Superior temporal gyrus (tissue), 1 donor: ENCODE measurements at regions not wholly inside any gene's neighbourhood (a gene's known extent, or its start where the extent isn't known, plus 50 kb on each side); places are given as distances from the start of the nearest gene placed in this dataset.
"Not testable (repeated sequence)": the region's sequence is repeated elsewhere in the genome, so short reads cannot be mapped to it uniquely, and the experiment has no call there.

ENCODE experiments used
- DNase-seq: peaks from one replicate; pipeline ENCODE4 v3.0.0-alpha.2; 2016; ENCODE audit errors: extremely low spot score

DNA sequence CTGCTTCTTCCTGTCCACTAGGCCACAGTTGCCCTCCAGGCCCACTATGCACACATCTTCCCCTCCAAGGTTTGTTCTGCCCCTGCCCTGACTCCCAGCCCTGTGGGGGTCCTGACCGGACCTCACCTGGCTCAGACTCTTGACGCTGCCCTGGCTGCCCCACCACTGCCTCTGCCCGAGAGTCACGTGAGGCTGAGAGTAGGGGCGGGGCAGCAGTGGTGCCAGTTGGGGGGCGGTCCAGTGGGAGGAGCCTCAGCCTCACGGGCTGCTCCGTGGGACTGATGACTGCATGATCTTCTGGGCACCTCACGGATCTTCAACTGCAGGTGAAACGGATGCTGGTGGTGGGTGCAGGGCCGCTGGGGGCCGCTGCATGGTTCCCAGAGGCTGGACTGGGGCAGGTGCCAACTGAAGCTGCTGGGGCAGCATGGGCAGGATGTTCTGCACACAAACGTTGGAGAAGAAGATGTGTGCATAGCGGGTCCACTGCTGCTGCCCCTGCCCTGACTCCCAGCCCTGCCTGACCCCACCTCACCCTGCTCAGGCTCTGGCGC, 77.6 kb downstream of the HHIPL2 start:
- not testable (repeated sequence) for DNase-seq

DNA sequence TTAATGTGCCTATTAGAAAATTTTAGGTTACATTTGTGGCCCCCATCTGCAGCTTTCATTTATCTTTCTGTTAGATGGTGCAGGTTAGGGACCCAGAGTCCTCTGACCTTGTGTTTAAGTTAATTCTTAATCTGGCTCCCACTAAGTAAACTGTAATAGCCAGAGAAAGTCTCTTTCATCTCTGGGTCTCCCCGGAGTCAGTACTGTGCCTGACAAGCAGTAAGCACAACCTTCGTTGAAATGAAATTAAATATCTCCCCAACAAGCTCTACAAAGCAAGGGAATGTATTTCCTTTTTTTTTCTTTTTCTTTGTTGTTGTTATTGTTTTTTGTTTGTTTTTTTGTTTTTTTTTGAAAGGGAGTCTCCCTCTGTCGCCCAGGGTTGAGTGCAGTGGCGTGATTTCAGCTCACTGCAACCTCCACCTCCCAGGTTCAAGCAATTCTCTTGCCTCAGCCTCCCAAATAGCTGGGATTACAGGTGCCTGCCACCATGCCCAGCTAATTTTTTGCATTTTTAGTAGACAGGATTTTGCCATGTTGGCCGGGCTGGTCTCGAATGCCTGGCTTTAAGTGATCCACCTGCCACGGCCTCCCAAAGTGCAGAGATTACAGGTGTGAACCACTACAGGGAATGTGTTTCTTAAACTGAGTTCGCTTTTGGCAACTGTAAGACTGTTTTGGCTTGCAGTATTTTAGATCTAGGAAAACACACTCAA, 81.6 kb downstream of the HHIPL2 start:
- DNase-seq, result peak; percentile 14

DNA sequence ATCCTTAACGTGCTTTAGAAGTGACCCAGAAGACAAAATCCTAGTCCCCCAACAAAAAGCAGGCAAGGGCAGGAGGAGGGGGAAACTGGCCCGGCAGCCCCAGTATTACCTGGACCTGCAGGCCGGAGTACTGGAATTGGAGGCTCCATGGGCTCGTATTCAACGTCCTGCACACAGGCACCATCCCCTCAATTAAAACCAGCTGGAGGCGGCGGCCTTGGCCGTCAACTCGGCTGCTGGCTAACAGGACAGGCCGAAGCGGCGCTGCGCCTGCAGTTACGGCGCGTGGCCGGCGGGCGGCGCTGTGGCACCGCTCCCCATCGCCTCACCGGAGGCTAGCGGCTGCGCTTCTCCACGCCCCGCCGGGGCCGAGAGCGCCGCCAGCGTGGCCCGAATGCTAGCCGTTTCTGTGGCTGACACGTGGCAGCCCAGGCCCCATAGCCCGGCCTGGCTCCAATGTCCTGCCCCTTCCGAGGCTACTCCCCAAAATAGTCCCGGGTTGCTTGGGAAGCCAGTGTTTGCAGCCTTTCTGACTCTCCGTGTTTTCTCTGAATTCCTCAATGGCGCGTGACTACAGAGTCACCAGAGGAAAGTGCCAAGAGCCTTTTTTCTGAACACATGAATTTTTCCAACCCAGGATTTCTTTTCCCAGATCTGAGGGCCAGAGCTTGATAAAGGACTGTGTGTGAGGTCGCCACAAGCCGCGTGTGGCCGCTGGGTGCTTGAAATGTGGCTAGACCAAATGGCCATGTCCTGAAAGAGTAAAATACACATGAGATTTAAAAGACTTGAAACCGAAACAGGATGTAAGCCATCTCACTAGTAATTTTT, 82.5 kb downstream of the HHIPL2 start:
- peak; percentile 90 for DNase-seq

DNA sequence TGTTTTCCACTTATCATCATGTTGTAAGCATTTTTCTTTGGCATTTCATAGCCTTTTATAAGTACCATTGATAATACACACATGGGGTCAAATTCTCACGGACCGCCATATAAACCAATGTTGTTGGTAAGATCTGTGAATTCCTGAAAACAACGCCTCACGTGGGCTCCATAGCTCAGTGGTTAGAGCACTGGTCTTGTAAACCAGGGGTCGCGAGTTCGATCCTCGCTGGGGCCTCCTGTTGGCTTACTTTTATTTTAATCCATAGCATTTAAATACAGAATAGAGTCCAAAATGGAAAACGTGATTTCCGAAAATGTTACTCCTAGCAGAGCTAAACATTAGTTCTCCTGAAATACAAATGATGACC, 83.1 kb downstream of the HHIPL2 start:
- DNase-seq, result peak; percentile 82

DNA sequence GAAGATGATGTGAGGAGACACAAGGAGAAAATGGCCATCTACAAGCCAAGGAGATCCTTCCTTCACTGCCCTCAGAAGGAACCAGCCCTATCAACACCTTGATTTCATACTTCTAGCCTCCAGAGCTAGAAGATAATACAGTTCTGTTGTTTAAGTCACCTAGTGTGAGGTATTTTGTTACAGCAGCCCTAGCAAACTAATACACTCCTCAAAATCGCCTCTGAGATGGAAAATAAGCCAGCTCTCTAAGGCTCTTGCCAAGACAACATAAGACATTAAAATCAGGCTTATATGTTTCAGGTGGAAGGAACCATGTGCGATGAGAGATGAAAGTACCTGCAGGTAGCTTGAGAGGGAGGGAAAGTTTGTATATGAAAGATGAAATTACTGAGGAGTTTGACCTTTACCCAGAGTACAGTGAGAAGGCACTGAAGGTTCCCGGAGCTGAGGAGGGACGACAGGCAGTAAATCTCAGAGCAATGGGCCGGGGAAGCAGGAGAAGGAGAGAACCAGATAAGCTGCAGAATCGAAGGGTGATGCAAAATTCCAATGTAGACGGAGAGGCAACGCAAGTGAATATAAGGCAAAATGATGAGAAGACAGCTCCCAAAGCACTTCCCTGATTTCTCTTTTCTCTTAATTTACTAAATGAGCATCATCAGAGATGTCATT, 84.7 kb downstream of the HHIPL2 start:
- no peak for DNase-seq

DNA sequence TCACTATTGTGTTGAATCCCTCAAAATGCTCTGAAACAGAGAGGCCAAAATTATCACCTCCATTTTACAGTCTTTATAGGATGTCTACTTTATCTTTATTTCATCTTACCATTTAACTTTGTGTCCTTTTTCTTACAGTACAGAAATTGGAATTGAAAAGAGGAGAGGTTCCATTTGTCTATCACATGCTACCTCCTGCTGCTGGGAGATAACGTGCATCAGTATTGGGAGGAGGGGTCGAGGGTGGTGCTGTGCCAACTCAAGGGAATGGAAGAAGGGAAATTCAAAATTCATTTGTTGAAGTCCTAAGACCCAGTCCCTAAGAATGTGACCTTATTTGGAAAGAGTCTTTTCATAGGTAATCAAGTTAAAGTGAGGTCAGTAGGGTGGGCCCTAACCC, 85.3 kb downstream of the HHIPL2 start:
- DNase-seq, result no peak

DNA sequence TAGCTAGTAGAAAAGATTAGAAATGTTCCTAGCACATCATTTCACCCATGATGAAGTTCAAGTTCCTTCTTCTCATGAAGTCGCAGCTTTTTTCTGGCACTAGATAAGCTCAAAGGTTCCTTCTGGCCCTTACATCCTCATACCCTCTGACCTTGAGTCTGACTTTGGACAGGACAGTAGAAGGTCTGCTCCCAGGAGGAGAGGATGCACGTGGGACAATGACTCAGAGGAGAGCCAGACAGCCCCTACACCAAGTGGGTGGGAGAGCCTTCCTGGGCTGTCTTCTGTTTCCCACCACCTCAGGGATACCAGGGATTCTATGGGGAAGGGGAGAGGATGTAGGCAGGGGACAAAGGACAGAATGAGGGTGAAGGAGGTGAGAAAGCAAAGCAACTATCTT, 86.0 kb downstream of the HHIPL2 start:
- DNase-seq, result no peak

DNA sequence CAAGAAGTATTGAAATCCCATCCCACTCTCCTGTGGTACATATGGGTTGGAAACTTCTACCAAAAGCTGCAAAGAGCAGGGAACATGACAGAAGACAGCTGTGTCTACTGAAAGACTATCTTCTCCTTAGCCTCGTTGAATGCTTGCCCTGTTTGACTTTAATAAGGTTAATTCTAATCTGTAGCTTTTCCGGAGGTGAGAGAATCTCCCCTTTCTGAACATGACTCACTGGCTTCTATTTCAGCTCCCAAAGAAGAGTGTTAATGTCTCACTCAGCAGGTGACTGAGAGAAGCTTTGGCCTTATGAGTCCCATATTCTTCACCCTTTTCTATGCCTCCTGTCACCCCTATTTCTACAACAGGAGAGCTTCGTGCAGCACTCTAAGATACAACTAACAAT, 88.3 kb downstream of the HHIPL2 start:
- no peak for DNase-seq

DNA sequence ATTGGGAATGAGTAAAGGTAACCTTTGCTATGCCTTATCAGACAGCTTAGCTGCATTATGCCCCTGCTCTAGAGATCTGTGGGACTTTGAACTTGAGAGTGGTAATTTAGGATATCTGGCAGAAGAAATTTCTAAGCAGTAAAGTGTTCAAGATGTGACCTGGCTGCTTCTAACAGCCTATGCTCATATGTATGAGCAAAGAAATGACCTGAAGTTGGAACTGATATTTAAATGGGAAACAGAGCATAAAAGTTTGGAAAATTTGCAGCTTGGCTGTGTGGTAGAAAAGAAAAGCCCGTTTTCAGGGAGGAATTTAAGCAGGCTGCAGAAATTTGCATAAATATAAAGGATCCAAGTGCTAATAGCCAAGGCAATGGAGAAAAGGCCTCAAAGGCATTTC, 90.4 kb downstream of the HHIPL2 start:
- no peak for DNase-seq

DNA sequence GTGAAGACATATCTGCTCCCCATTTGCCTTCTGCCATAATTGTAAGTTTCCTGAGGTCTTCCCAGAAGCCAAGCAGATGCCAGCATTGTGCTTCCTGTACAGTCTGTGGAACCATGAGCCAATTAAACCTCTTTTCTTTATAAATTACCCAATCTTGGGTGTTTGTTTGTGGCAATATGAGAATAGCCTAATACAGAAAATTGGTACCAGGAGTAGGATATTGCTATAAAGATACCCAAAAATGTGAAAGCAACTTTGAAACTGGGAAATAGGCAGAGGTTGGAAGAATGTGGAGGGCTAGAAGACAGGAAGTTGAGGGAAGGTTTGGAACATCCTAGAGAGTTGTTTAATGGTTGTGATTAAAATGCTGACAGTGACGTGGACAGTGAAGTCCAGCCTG, 90.8 kb downstream of the HHIPL2 start:
- no peak for DNase-seq

DNA sequence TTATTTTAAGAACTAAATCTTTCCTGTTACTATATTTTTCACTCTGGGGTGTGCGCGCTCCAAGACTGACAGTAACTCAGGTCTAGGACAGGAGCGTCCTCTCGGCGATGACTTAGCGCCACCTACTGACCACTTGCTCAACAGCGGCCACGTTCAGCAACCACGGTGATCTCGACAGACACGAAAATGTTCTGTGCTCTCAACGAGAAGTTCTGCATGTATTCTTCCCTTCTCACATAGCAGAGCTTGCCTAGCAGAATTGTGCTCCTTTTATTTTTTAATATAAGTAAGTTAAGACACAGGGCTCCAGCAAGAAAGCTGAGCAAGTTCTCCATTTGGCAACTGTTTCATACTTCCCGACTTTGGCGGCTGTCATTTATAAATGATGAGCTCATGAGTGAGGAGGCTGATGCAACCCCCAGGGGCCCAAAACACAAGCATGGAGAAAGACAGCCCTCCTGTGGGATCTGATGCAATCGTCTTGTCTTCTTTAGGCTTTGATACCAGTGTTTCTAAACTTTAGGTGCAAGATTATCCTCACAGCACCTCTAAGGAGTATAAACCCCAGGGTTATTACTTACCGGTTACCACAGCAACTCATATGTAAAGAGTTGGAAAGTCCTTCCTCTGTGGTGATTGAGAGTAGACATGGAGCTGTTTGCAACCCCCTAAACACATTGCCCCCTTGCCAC, 92.6 kb downstream of the HHIPL2 start:
- DNase-seq, result peak; percentile 96

DNA sequence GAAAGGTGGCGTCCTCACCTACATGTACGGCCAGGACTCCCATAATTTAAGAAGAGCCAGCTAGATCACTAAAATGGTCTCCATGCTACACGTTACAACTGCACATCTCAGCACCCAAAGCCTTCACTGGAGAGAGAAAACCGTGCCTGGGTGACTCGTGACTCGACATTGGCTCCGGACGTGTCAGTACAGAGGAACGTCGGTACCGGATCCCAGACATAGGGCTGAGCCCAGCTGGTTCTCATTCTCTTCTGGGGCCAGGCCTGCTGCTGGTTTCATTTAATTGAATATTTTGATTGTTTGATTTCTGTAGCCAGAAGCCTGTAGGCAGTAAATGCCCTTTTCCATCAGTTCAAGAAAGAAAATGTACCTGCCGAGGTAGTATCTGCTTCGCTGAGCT, 93.1 kb downstream of the HHIPL2 start:
- DNase-seq, result no peak

DNA sequence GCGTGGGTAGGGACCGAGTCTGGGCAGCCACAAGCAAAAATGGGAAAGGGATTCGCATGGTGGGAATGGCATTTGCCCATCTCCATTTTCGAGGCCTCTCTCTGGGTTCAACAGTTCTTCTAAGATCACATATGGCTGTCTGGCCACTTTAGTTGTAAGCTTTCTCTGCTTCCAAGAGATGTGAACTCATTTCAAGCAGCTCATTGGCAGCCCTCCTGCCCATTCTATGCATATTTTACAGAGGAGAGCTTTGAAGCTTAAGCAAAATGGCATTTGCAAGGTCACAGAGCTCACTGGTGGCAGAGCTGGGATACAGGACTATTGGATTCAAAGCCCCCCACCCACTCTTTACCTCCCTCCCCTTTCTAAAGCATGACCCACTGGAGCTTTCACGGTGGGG, 93.7 kb downstream of the HHIPL2 start:
- DNase-seq, result no peak

DNA sequence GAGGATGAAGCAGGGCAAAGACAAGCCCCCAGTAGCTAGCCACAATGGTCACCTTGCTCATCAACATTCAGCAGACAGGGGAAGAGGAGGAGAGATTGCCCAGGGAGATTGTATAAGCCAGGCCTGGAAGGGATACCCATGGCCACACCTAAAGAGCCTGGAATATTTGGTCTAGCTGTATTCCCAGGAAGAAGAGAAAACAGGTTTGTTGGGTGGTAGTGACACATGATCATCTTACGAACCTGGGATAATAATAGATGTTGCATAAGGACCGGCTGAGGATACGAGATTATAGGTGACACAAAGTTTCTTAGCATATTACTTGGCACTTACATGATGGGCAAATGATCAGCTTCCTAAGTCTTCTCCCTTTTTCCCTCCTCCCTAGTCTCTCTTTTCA, 95.9 kb downstream of the HHIPL2 start:
- DNase-seq, result no peak

DNA sequence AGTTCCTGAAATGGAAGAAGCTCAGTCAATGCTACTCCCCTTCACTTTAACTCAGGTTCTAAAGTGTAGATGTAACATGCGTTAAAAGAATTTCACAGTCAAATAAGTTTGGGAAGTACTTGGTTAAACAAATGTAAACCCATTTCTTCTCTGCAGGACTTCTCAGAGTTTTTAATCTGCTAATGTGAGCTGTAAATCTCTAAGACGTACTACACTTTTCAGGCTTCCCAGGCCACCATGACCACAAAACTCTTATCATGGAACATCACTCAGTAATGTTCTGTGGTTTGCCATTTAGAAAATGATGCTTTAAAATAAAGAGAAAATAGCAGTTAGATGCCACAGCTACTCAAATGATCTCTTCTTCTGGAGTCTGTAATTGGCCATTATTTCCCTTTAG, 104.3 kb downstream of the HHIPL2 start:
- DNase-seq, result no peak

DNA sequence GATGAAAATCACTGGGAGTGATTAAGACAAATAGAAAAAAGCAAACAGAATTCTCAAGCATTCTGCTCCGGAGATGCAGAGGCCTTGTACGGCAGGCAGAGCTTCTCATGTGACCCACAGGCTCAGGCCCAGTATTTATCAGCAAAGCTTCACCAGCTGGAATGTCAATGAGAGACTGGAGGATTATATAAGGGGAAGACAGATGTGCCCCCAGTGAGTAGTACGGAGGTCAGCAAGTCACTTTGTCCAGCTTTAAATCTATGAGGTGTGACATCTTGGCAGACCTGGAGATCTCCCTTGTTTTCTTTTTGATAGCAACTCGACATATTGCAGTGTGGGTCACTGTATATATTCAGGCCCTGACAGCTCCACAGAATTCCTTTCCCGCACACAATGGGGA, 106.8 kb downstream of the HHIPL2 start:
- DNase-seq, result no peak

DNA sequence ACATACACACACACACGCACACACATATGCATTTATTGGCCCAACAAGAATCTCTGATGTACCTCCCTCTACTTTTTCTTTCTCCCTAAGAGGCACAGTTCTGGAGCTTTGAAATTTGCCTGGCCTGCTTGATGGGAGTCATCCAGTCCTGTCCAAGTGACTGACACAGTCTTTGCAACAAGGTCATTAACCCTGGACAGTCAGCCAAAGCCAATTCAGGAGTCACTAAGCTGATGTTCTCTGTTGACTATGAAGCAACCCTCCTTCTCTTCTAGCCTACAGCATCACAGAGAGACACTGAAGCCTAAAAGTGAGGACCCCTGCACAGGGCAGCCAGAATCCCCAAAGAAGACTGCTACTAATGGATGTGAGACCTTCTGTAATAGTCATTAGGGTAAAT, 123.1 kb downstream of the HHIPL2 start:
- DNase-seq, result no peak

DNA sequence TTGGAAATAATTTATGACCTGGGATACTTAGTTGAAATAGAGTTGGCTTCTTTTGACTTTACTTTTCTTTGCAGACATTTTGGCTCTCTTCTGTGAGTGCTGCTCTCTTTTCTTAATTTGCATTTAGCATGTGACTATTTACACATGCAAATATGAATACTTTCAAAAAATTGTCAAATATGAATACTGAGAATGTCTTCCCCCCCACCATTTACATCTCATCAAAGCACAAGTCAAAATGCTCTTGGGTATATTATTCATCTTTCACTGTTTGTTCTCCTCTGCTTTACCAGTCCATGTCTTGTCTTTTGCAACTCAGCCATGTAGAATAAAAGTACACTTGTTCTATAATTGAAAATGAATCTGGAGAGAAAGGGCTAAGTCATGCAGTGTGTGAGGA, 126.5 kb downstream of the HHIPL2 start:
- DNase-seq, result no peak

DNA sequence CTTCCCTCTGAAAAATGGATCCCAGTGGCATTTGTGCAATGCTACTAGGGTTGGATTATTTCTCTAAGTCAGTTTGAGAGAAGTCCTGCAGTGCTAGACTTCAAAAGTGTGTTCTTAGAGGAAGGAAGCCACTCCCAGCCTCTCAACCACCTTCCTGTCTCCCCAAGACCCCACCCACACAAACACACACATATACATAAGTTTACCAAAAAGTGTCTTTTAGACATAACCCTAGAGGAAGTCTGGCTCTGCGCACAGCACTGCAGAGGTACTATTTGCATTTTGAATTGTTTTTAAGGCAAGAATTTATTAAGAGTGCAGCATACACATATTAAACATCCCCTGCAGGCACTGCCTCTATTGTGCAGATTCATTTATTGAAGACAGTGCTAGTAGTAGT, 127.3 kb downstream of the HHIPL2 start:
- DNase-seq, result no peak

DNA sequence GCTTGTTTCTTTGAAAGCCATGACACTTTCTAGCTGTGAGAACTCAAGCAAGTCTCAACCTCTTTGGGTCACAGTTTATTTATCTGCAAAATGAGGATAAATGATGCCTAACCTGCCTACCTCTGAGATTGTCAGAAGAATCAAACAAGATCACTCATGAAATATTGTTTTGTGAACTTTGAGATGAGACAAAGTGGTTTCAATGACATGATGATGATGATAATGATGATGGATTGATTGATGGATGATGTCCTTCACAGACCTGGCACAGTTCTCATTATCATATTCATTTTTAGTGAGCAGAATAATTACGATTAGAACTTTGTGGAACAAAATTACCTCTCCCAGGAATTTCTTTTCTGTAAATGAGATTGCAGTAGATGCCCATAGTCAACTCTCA, 129.2 kb downstream of the HHIPL2 start:
- no peak for DNase-seq

DNA sequence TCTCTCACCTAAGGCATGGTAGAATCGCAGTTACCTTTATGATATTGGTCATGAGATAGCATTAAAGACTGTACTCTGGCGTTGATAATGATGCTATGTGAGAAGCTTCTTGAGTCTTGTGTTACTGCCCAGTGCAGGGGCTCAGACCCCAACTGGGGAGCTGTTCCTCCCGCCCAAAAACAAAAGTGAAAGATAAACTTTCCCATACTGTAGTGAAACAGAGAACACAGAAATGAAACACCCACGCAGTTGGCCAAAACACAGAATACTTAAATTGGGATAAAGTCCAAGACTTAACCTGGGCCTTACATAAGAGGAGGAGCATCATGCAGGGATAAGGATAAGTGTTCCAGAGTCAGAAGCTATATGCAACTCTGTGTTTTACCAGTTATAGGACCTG, 130.6 kb downstream of the HHIPL2 start:
- DNase-seq, result no peak
